ENCODE measurements at regions not wholly inside any gene's neighbourhood (a gene's known extent, or its start where the extent isn't known, plus 50 kb on each side); places are given as distances from the start of the nearest gene placed in this dataset.

DNA sequence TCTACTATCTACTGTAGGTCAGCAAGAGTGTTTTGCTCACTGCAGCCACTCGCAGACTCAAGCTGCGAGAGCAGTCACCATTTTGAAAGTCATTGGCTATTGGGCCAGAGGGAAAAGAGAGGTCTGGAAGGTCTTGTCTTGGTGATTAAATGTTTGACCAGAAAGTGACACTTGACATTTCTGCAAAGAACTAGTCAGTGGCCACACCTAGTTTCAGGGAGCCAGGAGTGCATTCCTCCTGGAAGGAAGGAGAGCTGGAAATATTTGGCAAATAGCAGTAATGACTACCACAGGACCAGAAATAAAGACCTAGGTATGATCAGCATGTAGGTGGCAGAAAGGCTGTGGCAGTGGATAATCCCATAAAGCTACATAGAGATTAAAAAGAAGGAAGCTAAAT lies 440.0 kb upstream of the PLXNA2 start:
- peaks cover 2% of the 10 kb centered on the region; the same call in 1 of the 2 replicates for H3K27me3 Mint-ChIP-seq (ENCODE audit: insufficient read depth)
- no peaks in the 10 kb centered on the region for H3K36me3 Mint-ChIP-seq (ENCODE audit: low read depth)
- H3K9me3 Mint-ChIP-seq: peaks cover 17% of the 10 kb centered on the region
- DNase-seq: no peak
- H3K4me1 Mint-ChIP-seq (ENCODE audit: low read depth): no peaks in the 10 kb centered on the region
- no peak overlapping the region for H3K27ac Mint-ChIP-seq
- TF ChIP-seq, protein P1, sequence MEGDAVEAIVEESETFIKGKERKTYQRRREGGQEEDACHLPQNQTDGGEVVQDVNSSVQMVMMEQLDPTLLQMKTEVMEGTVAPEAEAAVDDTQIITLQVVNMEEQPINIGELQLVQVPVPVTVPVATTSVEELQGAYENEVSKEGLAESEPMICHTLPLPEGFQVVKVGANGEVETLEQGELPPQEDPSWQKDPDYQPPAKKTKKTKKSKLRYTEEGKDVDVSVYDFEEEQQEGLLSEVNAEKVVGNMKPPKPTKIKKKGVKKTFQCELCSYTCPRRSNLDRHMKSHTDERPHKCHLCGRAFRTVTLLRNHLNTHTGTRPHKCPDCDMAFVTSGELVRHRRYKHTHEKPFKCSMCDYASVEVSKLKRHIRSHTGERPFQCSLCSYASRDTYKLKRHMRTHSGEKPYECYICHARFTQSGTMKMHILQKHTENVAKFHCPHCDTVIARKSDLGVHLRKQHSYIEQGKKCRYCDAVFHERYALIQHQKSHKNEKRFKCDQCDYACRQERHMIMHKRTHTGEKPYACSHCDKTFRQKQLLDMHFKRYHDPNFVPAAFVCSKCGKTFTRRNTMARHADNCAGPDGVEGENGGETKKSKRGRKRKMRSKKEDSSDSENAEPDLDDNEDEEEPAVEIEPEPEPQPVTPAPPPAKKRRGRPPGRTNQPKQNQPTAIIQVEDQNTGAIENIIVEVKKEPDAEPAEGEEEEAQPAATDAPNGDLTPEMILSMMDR (IDR thresholded peaks at IDR 0.05): no peak
- H3K4me3 Mint-ChIP-seq: no peak overlapping the region

- no peak overlapping the region for H3K4me3 Mint-ChIP-seq
- peaks cover 2% of the 10 kb centered on the region; the same call in 1 of the 2 replicates for H3K27me3 Mint-ChIP-seq (ENCODE audit: insufficient read depth)
Observed at GRCh38 chr1:208686592-208686991, 442.4 kb upstream of the PLXNA2 start.

GRCh38 chr1:208688656-208689315 lies 444.6 kb upstream of the PLXNA2 start:
- TF ChIP-seq, protein P1 (IDR thresholded peaks at IDR 0.05): no peak
- no peaks in the 10 kb centered on the region for H3K4me1 Mint-ChIP-seq (ENCODE audit: low read depth)
- DNase-seq: no peak
- H3K36me3 Mint-ChIP-seq (ENCODE audit: low read depth): no peaks in the 10 kb centered on the region
- no peak overlapping the region for H3K4me3 Mint-ChIP-seq
- H3K9me3 Mint-ChIP-seq: peaks cover 21% of the 10 kb centered on the region
- peaks cover 2% of the 10 kb centered on the region; the same call in 1 of the 2 replicates for H3K27me3 Mint-ChIP-seq (ENCODE audit: insufficient read depth)
- no peak overlapping the region for H3K27ac Mint-ChIP-seq

More at GRCh38 chr1:208686592-208686991, 442.4 kb upstream of the PLXNA2 start:
- H3K4me1 Mint-ChIP-seq (ENCODE audit: low read depth): no peaks in the 10 kb centered on the region
- peaks cover 23% of the 10 kb centered on the region for H3K9me3 Mint-ChIP-seq
- no peak for DNase-seq
- TF ChIP-seq, protein P1 (IDR thresholded peaks at IDR 0.05): no peak
- H3K27ac Mint-ChIP-seq: no peak overlapping the region
- no peaks in the 10 kb centered on the region for H3K36me3 Mint-ChIP-seq (ENCODE audit: low read depth)

- no peak overlapping the region for H3K4me3 Mint-ChIP-seq
- TF ChIP-seq, protein P1 (IDR thresholded peaks at IDR 0.05): no peak
- H3K27me3 Mint-ChIP-seq (ENCODE audit: insufficient read depth): peaks cover 2% of the 10 kb centered on the region; the same call in 1 of the 2 replicates
- H3K27ac Mint-ChIP-seq: no peak overlapping the region
- peaks cover 13% of the 10 kb centered on the region for H3K9me3 Mint-ChIP-seq
- no peak for DNase-seq
- H3K4me1 Mint-ChIP-seq (ENCODE audit: low read depth): no peaks in the 10 kb centered on the region
- H3K36me3 Mint-ChIP-seq (ENCODE audit: low read depth): no peaks in the 10 kb centered on the region
Observed at GRCh38 chr1:208691012-208691411, 446.8 kb upstream of the PLXNA2 start.

- no peak overlapping the region for H3K4me3 Mint-ChIP-seq
- H3K27ac Mint-ChIP-seq: no peak overlapping the region
- no peak for DNase-seq
Observed at GRCh38 chr1:208709981-208710380, 465.8 kb upstream of the PLXNA2 start.

More at GRCh38 chr1:208709981-208710380, 465.8 kb upstream of the PLXNA2 start:
- TF ChIP-seq, protein P1 (IDR thresholded peaks at IDR 0.05): no peak
- H3K27me3 Mint-ChIP-seq (ENCODE audit: insufficient read depth): no peaks in the 10 kb centered on the region; the same call in 1 of the 2 replicates
- H3K4me1 Mint-ChIP-seq (ENCODE audit: low read depth): no peaks in the 10 kb centered on the region
- peaks cover 34% of the 10 kb centered on the region for H3K9me3 Mint-ChIP-seq
- H3K36me3 Mint-ChIP-seq (ENCODE audit: low read depth): peaks cover 5% of the 10 kb centered on the region; the same call in 1 of the 2 replicates

Measured in HFFc6 (cell line).